ENCODE measurements at regions not wholly inside any gene's neighbourhood (a gene's known extent, or its start where the extent isn't known, plus 50 kb on each side); places are given as distances from the start of the nearest gene placed in this dataset.

DNA sequence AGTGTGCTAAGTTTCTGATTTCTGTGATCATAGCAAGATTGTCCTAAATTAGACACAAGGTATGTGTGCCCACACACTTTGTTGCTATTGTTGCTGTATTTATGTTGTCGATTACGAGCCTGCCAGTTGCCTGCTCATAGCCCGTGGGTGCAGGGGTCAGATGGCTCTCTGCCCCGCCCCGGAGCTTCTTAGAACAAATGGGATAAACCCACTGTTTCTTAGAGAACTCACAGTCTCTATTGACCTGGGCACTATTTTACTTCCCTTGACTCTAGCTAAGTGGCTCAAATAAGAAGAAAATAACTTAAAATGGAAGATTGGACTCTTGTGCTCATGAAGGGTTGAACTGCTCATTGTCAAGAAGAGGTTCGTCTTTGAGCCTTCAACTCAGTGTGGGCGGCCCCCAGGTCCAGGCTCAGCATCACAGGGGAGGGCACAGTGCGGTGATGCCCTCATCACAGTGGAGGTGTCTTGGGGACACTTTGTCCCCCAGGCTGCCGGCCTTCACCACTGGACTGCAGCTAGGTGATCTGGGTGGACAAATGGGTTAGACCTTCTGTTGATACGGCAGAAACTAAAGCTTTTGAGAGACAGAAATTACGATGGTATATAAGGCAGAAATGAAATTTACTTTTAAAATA is 155.5 kb downstream of the TENT4A start:
- no peaks in the 10 kb centered on the region for H3K4me1 ChIP-seq (ENCODE audit: control insufficient read depth, insufficient read depth, low read length)
- DNase-seq (ENCODE audit: low read depth, low spot score) (no peak), ATAC-seq (no peak)
- no TSS peak for BruUV-seq (replicated peaks)
- H3K9me3 ChIP-seq (ENCODE audit: control insufficient read depth, insufficient read depth, low read depth, low read length), result no peaks in the 10 kb centered on the region
- POLR2A ChIA-PET, result interaction anchor here (0.6 kb wide), 1 partner anchor 70 kb away, joined by 3 read pairs; no protein-coding TSS in a partner anchor
- CTCF ChIA-PET, result no interaction called here
- H3K27me3 ChIP-seq (ENCODE audit: control insufficient read depth, insufficient read depth, low read length), result no peaks in the 10 kb centered on the region; the same call in 1 of the 2 replicates
- TF ChIP-seq CTCF (IDR thresholded peaks at IDR 0.05) (no peak), POLR2AphosphoS5 (IDR thresholded peaks at IDR 0.05; ENCODE audit: low read depth, low read length) (no peak), TCF7L2 (IDR thresholded peaks at IDR 0.05; ENCODE audit: low read depth, low read length) (no peak), REST (IDR thresholded peaks at IDR 0.05; ENCODE audit: insufficient read depth in 1 of 2, low read depth in 2 of 2, low read length in 1 of 2) (no peak), SIN3A (IDR thresholded peaks at IDR 0.05; ENCODE audit: borderline replicate concordance, insufficient read depth, low read depth, low read length) (no peak)
- H3K27ac ChIP-seq (ENCODE audit: low read length), result no peak overlapping the region
- intact Hi-C loops (cut with micrococcal nuclease; ENCODE audit: unreplicated experiment), result no loop called here
- no peak overlapping the region for H3K4me3 ChIP-seq (ENCODE audit: low read depth in 2 of 2, low read length in 2 of 2)
- H3K36me3 ChIP-seq (ENCODE audit: control insufficient read depth, insufficient read depth, low read length), result no peaks in the 10 kb centered on the region
- in situ Hi-C loops (cut with HindIII; ENCODE audit: low pct_unique_long_range_greater_than_20kb, low sequenced_read_pairs), result no loop called here

GRCh38 chr5:6869677-6870076 is 156.4 kb downstream of the TENT4A start:
- CTCF ChIA-PET, result no interaction called here
- no peak for ATAC-seq
- Histone ChIP-seq H3K4me3 (ENCODE audit: low read depth in 2 of 2, low read length in 2 of 2) (no peak overlapping the region), H3K27me3 (ENCODE audit: control insufficient read depth, insufficient read depth, low read length) (no peaks in the 10 kb centered on the region), H3K36me3 (ENCODE audit: control insufficient read depth, insufficient read depth, low read length) (no peaks in the 10 kb centered on the region), H3K9me3 (ENCODE audit: control insufficient read depth, insufficient read depth, low read depth, low read length) (no peaks in the 10 kb centered on the region), H3K27ac (ENCODE audit: low read length) (no peak overlapping the region), H3K4me1 (ENCODE audit: control insufficient read depth, insufficient read depth, low read length) (no peaks in the 10 kb centered on the region)
- TF ChIP-seq CTCF (IDR thresholded peaks at IDR 0.05) (no peak), REST (IDR thresholded peaks at IDR 0.05; ENCODE audit: insufficient read depth in 1 of 2, low read depth in 2 of 2, low read length in 1 of 2) (no peak), TCF7L2 (IDR thresholded peaks at IDR 0.05; ENCODE audit: low read depth, low read length) (no peak), POLR2AphosphoS5 (IDR thresholded peaks at IDR 0.05; ENCODE audit: low read depth, low read length) (no peak), SIN3A (IDR thresholded peaks at IDR 0.05; ENCODE audit: borderline replicate concordance, insufficient read depth, low read depth, low read length) (no peak)
- in situ Hi-C loops (cut with HindIII; ENCODE audit: low pct_unique_long_range_greater_than_20kb, low sequenced_read_pairs), result no loop called here
- no TSS peak for BruUV-seq (replicated peaks)
- POLR2A ChIA-PET, result no interaction called here
- intact Hi-C loops (cut with micrococcal nuclease; ENCODE audit: unreplicated experiment), result no loop called here
- no peak for DNase-seq (ENCODE audit: low read depth, low spot score)

Data from Panc1 (cell line).